Neural progenitor cell (in vitro differentiated cells): ENCODE measurements at regions not wholly inside any gene's neighbourhood (a gene's known extent, or its start where the extent isn't known, plus 50 kb on each side); places are given as distances from the start of the nearest gene placed in this dataset.

Experiments
- EZH2 ChIP-seq: fragments of 200-600 bp; sonication (generic); IDR thresholded peaks from 2 replicates; pipeline ENCODE4 v1.6.1; 2017; ENCODE audit warnings: antibody characterized with exemption, mild to moderate bottlenecking, moderate library complexity
- EZH2phosphoT487 ChIP-seq: fragments of 200-600 bp; sonication (generic); IDR thresholded peaks from 2 replicates; pipeline ENCODE4 v1.6.1; 2017; ENCODE audit warnings: antibody characterized with exemption
- TF ChIP-seq, protein P1 (sequence below): fragments of 200-600 bp; sonication (generic); IDR thresholded peaks from 2 replicates; pipeline ENCODE4 v1.5.1; 2017; ENCODE audit warnings: antibody characterized with exemption, mild to moderate bottlenecking

GRCh38 chr2:174682578-174683391 is 81.5 kb downstream of the CHRNA1 start:
- TF ChIP-seq, protein P1, sequence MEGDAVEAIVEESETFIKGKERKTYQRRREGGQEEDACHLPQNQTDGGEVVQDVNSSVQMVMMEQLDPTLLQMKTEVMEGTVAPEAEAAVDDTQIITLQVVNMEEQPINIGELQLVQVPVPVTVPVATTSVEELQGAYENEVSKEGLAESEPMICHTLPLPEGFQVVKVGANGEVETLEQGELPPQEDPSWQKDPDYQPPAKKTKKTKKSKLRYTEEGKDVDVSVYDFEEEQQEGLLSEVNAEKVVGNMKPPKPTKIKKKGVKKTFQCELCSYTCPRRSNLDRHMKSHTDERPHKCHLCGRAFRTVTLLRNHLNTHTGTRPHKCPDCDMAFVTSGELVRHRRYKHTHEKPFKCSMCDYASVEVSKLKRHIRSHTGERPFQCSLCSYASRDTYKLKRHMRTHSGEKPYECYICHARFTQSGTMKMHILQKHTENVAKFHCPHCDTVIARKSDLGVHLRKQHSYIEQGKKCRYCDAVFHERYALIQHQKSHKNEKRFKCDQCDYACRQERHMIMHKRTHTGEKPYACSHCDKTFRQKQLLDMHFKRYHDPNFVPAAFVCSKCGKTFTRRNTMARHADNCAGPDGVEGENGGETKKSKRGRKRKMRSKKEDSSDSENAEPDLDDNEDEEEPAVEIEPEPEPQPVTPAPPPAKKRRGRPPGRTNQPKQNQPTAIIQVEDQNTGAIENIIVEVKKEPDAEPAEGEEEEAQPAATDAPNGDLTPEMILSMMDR = no peak
- TF ChIP-seq EZH2phosphoT487 = no peak
- peak; percentile 23 for TF ChIP-seq EZH2
